ENCODE measurements at regions not wholly inside any gene's neighbourhood (a gene's known extent, or its start where the extent isn't known, plus 50 kb on each side); places are given as distances from the start of the nearest gene placed in this dataset.

- TF ChIP-seq, protein P1, sequence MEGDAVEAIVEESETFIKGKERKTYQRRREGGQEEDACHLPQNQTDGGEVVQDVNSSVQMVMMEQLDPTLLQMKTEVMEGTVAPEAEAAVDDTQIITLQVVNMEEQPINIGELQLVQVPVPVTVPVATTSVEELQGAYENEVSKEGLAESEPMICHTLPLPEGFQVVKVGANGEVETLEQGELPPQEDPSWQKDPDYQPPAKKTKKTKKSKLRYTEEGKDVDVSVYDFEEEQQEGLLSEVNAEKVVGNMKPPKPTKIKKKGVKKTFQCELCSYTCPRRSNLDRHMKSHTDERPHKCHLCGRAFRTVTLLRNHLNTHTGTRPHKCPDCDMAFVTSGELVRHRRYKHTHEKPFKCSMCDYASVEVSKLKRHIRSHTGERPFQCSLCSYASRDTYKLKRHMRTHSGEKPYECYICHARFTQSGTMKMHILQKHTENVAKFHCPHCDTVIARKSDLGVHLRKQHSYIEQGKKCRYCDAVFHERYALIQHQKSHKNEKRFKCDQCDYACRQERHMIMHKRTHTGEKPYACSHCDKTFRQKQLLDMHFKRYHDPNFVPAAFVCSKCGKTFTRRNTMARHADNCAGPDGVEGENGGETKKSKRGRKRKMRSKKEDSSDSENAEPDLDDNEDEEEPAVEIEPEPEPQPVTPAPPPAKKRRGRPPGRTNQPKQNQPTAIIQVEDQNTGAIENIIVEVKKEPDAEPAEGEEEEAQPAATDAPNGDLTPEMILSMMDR (IDR thresholded peaks at IDR 0.05): no peak
- no peak for TF ChIP-seq POLR2A (IDR thresholded peaks at IDR 0.05)
Measured at GRCh38 chr4:175377203-175377602, 434.9 kb downstream of the GPM6A start.

Measured in testis (tissue), 2 donors.